ENCODE measurements at regions not wholly inside any gene's neighbourhood (a gene's known extent, or its start where the extent isn't known, plus 50 kb on each side); places are given as distances from the start of the nearest gene placed in this dataset.
A peak's percentile ranks its signal among the peaks of the same experiment; 100 is the strongest.

GRCh38 chr9:95574176-95574575 is 57.4 kb upstream of the PTCH1 start:
- Histone ChIP-seq H2BK120ac (ENCODE audit: low read depth, low read length) (no peak overlapping the region), H3K4me2 (ENCODE audit: low read depth, low read length) (no peak overlapping the region), H2BK20ac (ENCODE audit: low read depth, low read length) (no peak overlapping the region), H4K20me1 (ENCODE audit: insufficient read depth, low read length) (no peaks in the 10 kb centered on the region), H3K9me1 (ENCODE audit: insufficient read depth, low read length) (no peaks in the 10 kb centered on the region), H3K14ac (replicated peaks; ENCODE audit: low read depth, low read length) (no peak overlapping the region), H3K4ac (ENCODE audit: low read depth, low read length) (no peak overlapping the region), H4K5ac (ENCODE audit: low read depth, low read length) (no peak overlapping the region), H3K56ac (ENCODE audit: extremely low read depth, insufficient read depth, low read length) (no peak overlapping the region), H3K9ac (ENCODE audit: low read depth, low read length) (no peak overlapping the region), H3K9me3 (ENCODE audit: control insufficient read depth, insufficient read depth, low read length) (no peaks in the 10 kb centered on the region; the same call in 1 of the 2 replicates), H3K23ac (ENCODE audit: low read depth, low read length) (no peak overlapping the region), H2AFZ (replicated peaks; ENCODE audit: low read length, poor library complexity) (peak overlapping the region; percentile 32), H3K27me3 (ENCODE audit: control insufficient read depth, insufficient read depth, low read length) (peaks cover 17% of the 10 kb centered on the region; the same call in 1 of the 2 replicates), H4K91ac (ENCODE audit: insufficient read depth, low read depth, low read length) (no peak overlapping the region), H3K36me3 (ENCODE audit: control insufficient read depth, insufficient read depth, low read length) (no peaks in the 10 kb centered on the region), H4K8ac (ENCODE audit: low read depth in 2 of 2, low read length in 2 of 2) (no peak overlapping the region), H3K18ac (ENCODE audit: low read depth, low read length) (no peak overlapping the region), H3K4me1 (ENCODE audit: control insufficient read depth, insufficient read depth, low read length) (0 out of 2 replicates have a peak, but pooled peaks cover 4% of the 10 kb centered on the region), H3K4me3 (ENCODE audit: insufficient read depth, low read depth, low read length) (no peak overlapping the region), H3K79me1 (ENCODE audit: low read depth in 1 of 2, low read length in 2 of 2) (no peaks in the 10 kb centered on the region), H2BK15ac (ENCODE audit: low read depth, low read length) (no peak overlapping the region), H2AK9ac (replicated peaks; ENCODE audit: low read depth, low read length, poor library complexity) (no peak overlapping the region), H2AK5ac (ENCODE audit: low read depth, low read length) (no peak overlapping the region), H3K27ac (ENCODE audit: insufficient read depth, low read length) (no peak overlapping the region), H2BK5ac (ENCODE audit: low read depth, low read length, poor library complexity, severe bottlenecking) (no peak overlapping the region)
- no TSS peak for BruUV-seq (replicated peaks)
- ATAC-seq (ENCODE audit: low read depth): no peak
- ChIA-PET CTCF (interaction anchor here (0.7 kb wide), 1 partner anchor 497 kb away, joined by 4 read pairs; no protein-coding TSS in a partner anchor), POLR2A (ENCODE audit: unreplicated experiment) (no interaction called here)
- intact Hi-C loops (cut with micrococcal nuclease): no loop called here
- no peak for TF ChIP-seq BHLHE40 (IDR thresholded peaks at IDR 0.05; ENCODE audit: low read depth, low read length)
- no peak for TF ChIP-seq MXI1 (IDR thresholded peaks at IDR 0.05; ENCODE audit: borderline replicate concordance, low read depth, low read length)
- no peak for TF ChIP-seq NFE2L2 (IDR thresholded peaks at IDR 0.05; ENCODE audit: low read depth, low read length)
- TF ChIP-seq SMC3 (IDR thresholded peaks at IDR 0.05; ENCODE audit: low read depth, low read length): no peak
- TF ChIP-seq RFX5 (IDR thresholded peaks at IDR 0.05; ENCODE audit: low read depth, low read length): no peak
- no peak for TF ChIP-seq MAFK (IDR thresholded peaks at IDR 0.05; ENCODE audit: low read depth, low read length)
- no peak for TF ChIP-seq FOS (IDR thresholded peaks at IDR 0.05; ENCODE audit: low read depth, low read length)
- no peak for TF ChIP-seq CTCF (conservative IDR thresholded peaks at IDR 0.05; ENCODE audit: low read depth, low read length)
- TF ChIP-seq POLR2A (IDR thresholded peaks at IDR 0.05; ENCODE audit: low read depth, low read length): no peak
- no peak for TF ChIP-seq MAZ (IDR thresholded peaks at IDR 0.05; ENCODE audit: borderline replicate concordance, low read depth, low read length)
- TF ChIP-seq, protein P1, sequence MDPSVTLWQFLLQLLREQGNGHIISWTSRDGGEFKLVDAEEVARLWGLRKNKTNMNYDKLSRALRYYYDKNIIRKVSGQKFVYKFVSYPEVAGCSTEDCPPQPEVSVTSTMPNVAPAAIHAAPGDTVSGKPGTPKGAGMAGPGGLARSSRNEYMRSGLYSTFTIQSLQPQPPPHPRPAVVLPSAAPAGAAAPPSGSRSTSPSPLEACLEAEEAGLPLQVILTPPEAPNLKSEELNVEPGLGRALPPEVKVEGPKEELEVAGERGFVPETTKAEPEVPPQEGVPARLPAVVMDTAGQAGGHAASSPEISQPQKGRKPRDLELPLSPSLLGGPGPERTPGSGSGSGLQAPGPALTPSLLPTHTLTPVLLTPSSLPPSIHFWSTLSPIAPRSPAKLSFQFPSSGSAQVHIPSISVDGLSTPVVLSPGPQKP (IDR thresholded peaks at IDR 0.05; ENCODE audit: borderline replicate concordance, low read depth, low read length): no peak
- no peak for TF ChIP-seq CEBPB (IDR thresholded peaks at IDR 0.05; ENCODE audit: low read depth, low read length)
- TF ChIP-seq, protein P2, sequence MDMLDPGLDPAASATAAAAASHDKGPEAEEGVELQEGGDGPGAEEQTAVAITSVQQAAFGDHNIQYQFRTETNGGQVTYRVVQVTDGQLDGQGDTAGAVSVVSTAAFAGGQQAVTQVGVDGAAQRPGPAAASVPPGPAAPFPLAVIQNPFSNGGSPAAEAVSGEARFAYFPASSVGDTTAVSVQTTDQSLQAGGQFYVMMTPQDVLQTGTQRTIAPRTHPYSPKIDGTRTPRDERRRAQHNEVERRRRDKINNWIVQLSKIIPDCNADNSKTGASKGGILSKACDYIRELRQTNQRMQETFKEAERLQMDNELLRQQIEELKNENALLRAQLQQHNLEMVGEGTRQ (IDR thresholded peaks at IDR 0.05; ENCODE audit: low read depth, low read length): no peak
- no peak for TF ChIP-seq RCOR1 (IDR thresholded peaks at IDR 0.05; ENCODE audit: insufficient replicate concordance, low read length)
- no peak for TF ChIP-seq CHD1 (IDR thresholded peaks at IDR 0.05; ENCODE audit: low read depth, low read length)
- TF ChIP-seq RAD21 (IDR thresholded peaks at IDR 0.05; ENCODE audit: low read length): no peak
- dilution Hi-C loops (cut with HindIII; ENCODE audit: low sequenced_read_pairs, unreplicated experiment): no loop called here
- in situ Hi-C loops (cut with MboI; ENCODE audit: low sequenced_read_pairs): no loop called here
- 65% methylated on average over 9 of the region's 16 CpGs; no CpG with 5 or more reads in 1 of the 2 experiments for WGBS, 2 experiments (ENCODE audit: extremely low coverage in 2 of 2, insufficient read length in 1 of 2)
- no peak for DNase-seq
